GM12874 (cell line): ENCODE measurements at regions not wholly inside any gene's neighbourhood (a gene's known extent, or its start where the extent isn't known, plus 50 kb on each side); places are given as distances from the start of the nearest gene placed in this dataset.

Source experiments
- CTCF ChIP-seq: IDR thresholded peaks from 2 replicates; pipeline ENCODE4 v1.5.1; 2011; ENCODE audit warnings: low read depth, mild to moderate bottlenecking, control low read depth, low read length, moderate library complexity; ENCODE audit not compliant: insufficient read depth

GRCh38 chr2:215748446-215748845 is 264.9 kb downstream of the MREG start:
- TF ChIP-seq CTCF: no peak

GRCh38 chr2:215746887-215747615 is 266.3 kb downstream of the MREG start:
- no peak for TF ChIP-seq CTCF

- no peak for TF ChIP-seq CTCF
Observed at GRCh38 chr2:215746226-215746886, 267.0 kb downstream of the MREG start.

- no peak for TF ChIP-seq CTCF
Observed at GRCh38 chr2:215745331-215745730, 268.0 kb downstream of the MREG start.

- no peak for TF ChIP-seq CTCF
Observed at GRCh38 chr2:215744514-215744913, 268.8 kb downstream of the MREG start.

- no peak for TF ChIP-seq CTCF
Observed at GRCh38 chr2:215743066-215743465, 270.3 kb downstream of the MREG start.

- TF ChIP-seq CTCF: no peak
Observed at GRCh38 chr2:215742021-215742420, 271.3 kb downstream of the MREG start.
